H1 (cell line): ENCODE measurements at regions not wholly inside any gene's neighbourhood (a gene's known extent, or its start where the extent isn't known, plus 50 kb on each side); places are given as distances from the start of the nearest gene placed in this dataset.

Experiments
- CTCF ChIA-PET: fragments of 300-600 bp; sonication (Branson Sonifier 250); formaldehyde crosslinking; loops from one replicate; lab custom pipeline; 2021; ENCODE audit not compliant: partially characterized antibody; lab: Charles Lee
- POLR2A ChIA-PET: fragments of 300-600 bp; sonication (Branson Sonifier 250); formaldehyde crosslinking; loops from one replicate; lab custom pipeline; 2021; ENCODE audit warnings: inconsistent platforms; ENCODE audit not compliant: partially characterized antibody; lab: Charles Lee
- DNase-seq, 2 experiments: peaks; one replicate each; pipeline versions ENCODE4 v3.0.0 to v3.0.0-alpha.2; 2010 to 2022; ENCODE audit warnings: low spot score in 2 of 2, low read depth in 1 of 2, mixed read lengths in 1 of 2
- FAIRE-seq: peaks from 2 replicates; lab custom pipeline; 2011; peaks lifted over from hg19 to GRCh38; lab: Jason Lieb, UNC
- H2AFZ ChIP-seq: 2 replicates; pipeline ENCODE4 v1.8.1; 2012; ENCODE audit warnings: low read length, inconsistent platforms
- H2AK5ac ChIP-seq: 2 replicates; pipeline ENCODE4 v1.6.1; 2013; ENCODE audit warnings: low read depth, low read length
- H2BK120ac ChIP-seq: replicated peaks from 2 replicates; pipeline ENCODE3; 2013; ENCODE audit warnings: low read depth, low read length, inconsistent platforms
- H2BK12ac ChIP-seq: 2 replicates; pipeline ENCODE4 v1.6.1; 2013; ENCODE audit warnings: low read depth, low read length
- H2BK15ac ChIP-seq: 2 replicates; pipeline ENCODE4 v1.6.1; 2013; ENCODE audit warnings: low read length
- H2BK20ac ChIP-seq: 2 replicates; pipeline ENCODE4 v1.6.1; 2013; ENCODE audit warnings: low read length
- H2BK5ac ChIP-seq: 2 replicates; pipeline ENCODE4 v1.6.1; 2013; ENCODE audit warnings: low read depth, low read length
- H3K14ac ChIP-seq: 2 replicates; pipeline ENCODE4 v1.6.1; 2013; ENCODE audit warnings: inconsistent platforms; ENCODE audit not compliant: insufficient read length
- H3K18ac ChIP-seq: 2 replicates; pipeline ENCODE4 v1.6.1; 2013; ENCODE audit warnings: low read length; ENCODE audit errors: extremely low read depth
- H3K23ac ChIP-seq: 2 replicates; pipeline ENCODE4 v1.6.1; 2013; ENCODE audit warnings: inconsistent platforms; ENCODE audit not compliant: insufficient read length
- H3K23me2 ChIP-seq: 2 replicates; pipeline ENCODE4 v1.6.1; 2013; ENCODE audit warnings: low read depth, low read length
- H3K27ac ChIP-seq: 2 replicates; pipeline ENCODE4 v1.6.1; 2011; ENCODE audit warnings: low read depth, low read length, inconsistent platforms
- H3K27me3 ChIP-seq, 4 experiments: replicated peaks in 1 of 4; 1 replicate in 1 of 4; 2 replicates in 3 of 4; pipeline versions ENCODE4 v1.6.1 to v1.8.1; 2011 to 2013; ENCODE audit warnings: low read length in 3 of 4, mild to moderate bottlenecking in 3 of 4, inconsistent platforms in 2 of 4, mixed read lengths in 2 of 4, moderate library complexity in 1 of 4; ENCODE audit not compliant: control insufficient read depth in 3 of 4, insufficient read depth in 3 of 4; ENCODE audit errors: extremely low read depth in 1 of 4
- H3K36me3 ChIP-seq, 4 experiments: 2 replicates each; pipeline versions ENCODE4 v1.6.1 to v1.8.1; 2011 to 2013; ENCODE audit warnings: mild to moderate bottlenecking in 4 of 4, low read length in 3 of 4, moderate library complexity in 2 of 4, control low read depth in 1 of 4, inconsistent platforms in 1 of 4; ENCODE audit not compliant: insufficient read depth in 4 of 4, control insufficient read depth in 2 of 4
- H3K4ac ChIP-seq: replicated peaks from 2 replicates; pipeline ENCODE3; 2013; ENCODE audit warnings: low read length, low read depth, mixed read lengths, inconsistent platforms; ENCODE audit not compliant: insufficient read length
- H3K4me1 ChIP-seq, 4 experiments: replicated peaks in 1 of 4; 1 replicate in 1 of 4; 2 replicates in 3 of 4; pipeline versions ENCODE4 v1.6.1 to v1.8.1; 2011 to 2013; ENCODE audit warnings: low read length in 3 of 4, inconsistent platforms in 2 of 4, mixed read lengths in 1 of 4; ENCODE audit not compliant: insufficient read depth in 4 of 4, control insufficient read depth in 3 of 4
- H3K4me2 ChIP-seq, 2 experiments: 2 replicates each; pipeline versions ENCODE4 v1.6.1 to v1.8.1; 2011 to 2013; ENCODE audit warnings: low read depth in 2 of 2, low read length in 2 of 2, control low read depth in 1 of 2, inconsistent platforms in 1 of 2, mild to moderate bottlenecking in 1 of 2; ENCODE audit not compliant: insufficient read depth in 1 of 2
- H3K4me3 ChIP-seq, 4 experiments: fragments of 200-600, 300-600 bp in 1 of 4; sonication (generic), shearing (Covaris generic), sonication (Bioruptor Twin) in 1 of 4; 2 replicates each; pipeline versions ENCODE4 v1.5.1 to v1.8.1; 2011 to 2016; ENCODE audit warnings: low read length in 4 of 4, low read depth in 3 of 4, control low read depth in 2 of 4, inconsistent platforms in 2 of 4, mild to moderate bottlenecking in 2 of 4, mixed read lengths in 1 of 4, moderate library complexity in 1 of 4; ENCODE audit not compliant: insufficient read depth in 2 of 4; ENCODE audit errors: extremely low read depth in 1 of 4
- H3K56ac ChIP-seq: replicated peaks from 2 replicates; pipeline ENCODE3; 2013; ENCODE audit warnings: low read depth, mild to moderate bottlenecking, mixed read lengths, low read length, inconsistent platforms; ENCODE audit not compliant: insufficient read length
- H3K79me1 ChIP-seq: 2 replicates; pipeline ENCODE4 v1.6.1; 2013; ENCODE audit warnings: low read depth, low read length, control low read depth
- H3K79me2 ChIP-seq, 2 experiments: 2 replicates each; pipeline versions ENCODE4 v1.6.1 to v1.8.1; 2012 to 2013; ENCODE audit warnings: low read length in 2 of 2, mild to moderate bottlenecking in 2 of 2, inconsistent platforms in 1 of 2; ENCODE audit not compliant: insufficient read depth in 2 of 2, control insufficient read depth in 1 of 2
- H3K9ac ChIP-seq, 4 experiments: replicated peaks in 1 of 4; 1 replicate in 1 of 4; 2 replicates in 3 of 4; pipeline versions ENCODE4 v1.6.1 to v1.8.1; 2011 to 2013; ENCODE audit warnings: low read depth in 3 of 4, low read length in 3 of 4, control low read depth in 2 of 4, mild to moderate bottlenecking in 2 of 4, moderate library complexity in 2 of 4, inconsistent platforms in 1 of 4; ENCODE audit errors: extremely low read depth in 1 of 4
- H3K9me3 ChIP-seq, 2 experiments: 2 replicates each; pipeline versions ENCODE4 v1.6.1 to v1.8.1; 2012 to 2013; ENCODE audit warnings: mild to moderate bottlenecking in 2 of 2, moderate library complexity in 2 of 2, control low read depth in 1 of 2, inconsistent platforms in 1 of 2, low read depth in 1 of 2, low read length in 1 of 2, mixed read lengths in 1 of 2; ENCODE audit not compliant: insufficient read depth in 2 of 2
- H4K20me1 ChIP-seq, 2 experiments: replicated peaks in 1 of 2; 2 replicates each; pipeline versions ENCODE3 to v1.8.1; 2011 to 2013; ENCODE audit warnings: inconsistent platforms in 2 of 2, low read length in 2 of 2, mild to moderate bottlenecking in 1 of 2; ENCODE audit not compliant: insufficient read depth in 2 of 2, control insufficient read depth in 1 of 2
- H4K5ac ChIP-seq: 2 replicates; pipeline ENCODE4 v1.6.1; 2013; ENCODE audit warnings: low read length, low read depth, mixed read lengths, inconsistent platforms; ENCODE audit not compliant: insufficient read length
- H4K8ac ChIP-seq: 2 replicates; pipeline ENCODE4 v1.8.0; 2013; ENCODE audit warnings: mild to moderate bottlenecking, moderate library complexity, low read length, inconsistent platforms; ENCODE audit not compliant: insufficient read depth; ENCODE audit errors: extremely low read depth
- H4K91ac ChIP-seq: replicated peaks from 2 replicates; pipeline ENCODE3; 2013; ENCODE audit warnings: low read length, mixed read lengths, inconsistent platforms; ENCODE audit not compliant: insufficient read length
- BACH1 ChIP-seq: IDR thresholded peaks from 2 replicates; pipeline ENCODE4 v1.6.1; 2012; ENCODE audit warnings: low read length, improper control_type of control experiment
- JUND ChIP-seq: IDR thresholded peaks from 2 replicates; pipeline ENCODE4 v1.6.1; 2011; ENCODE audit warnings: mild to moderate bottlenecking, improper control_type of control experiment, low read length
- KDM4A ChIP-seq: IDR thresholded peaks from one replicate; pipeline ENCODE4 v1.7.1; 2012; ENCODE audit warnings: low read depth, mild to moderate bottlenecking, moderate library complexity, low read length, inconsistent platforms; ENCODE audit not compliant: severe bottlenecking
- MAFK ChIP-seq: IDR thresholded peaks from 2 replicates; pipeline ENCODE4 v1.6.1; 2012; ENCODE audit warnings: low read depth, mild to moderate bottlenecking, improper control_type of control experiment, low read length
- SUZ12 ChIP-seq: fragments of 200-600 bp; sonication (generic); IDR thresholded peaks from 2 replicates; pipeline ENCODE4 v1.6.1; 2012; ENCODE audit warnings: mild to moderate bottlenecking, inconsistent platforms, low read length, moderate library complexity, mixed read lengths
- WGBS, 2 experiments: shearing (Covaris generic) in 1 of 2; methylation state at CpG; one replicate each; pipeline versions ENCODE4 v1.1.6 to v1.1.7; 2013 to 2015; ENCODE audit warnings: low lambda C conversion rate in 2 of 2, mixed read lengths in 2 of 2, inconsistent platforms in 1 of 2, low coverage in 1 of 2, missing lambda C conversion rate in 1 of 2; ENCODE audit not compliant: insufficient replicate concordance in 2 of 2, insufficient coverage in 1 of 2, insufficient read length in 1 of 2; ENCODE audit errors: extremely low coverage in 1 of 2, missing lambda C conversion rate in 1 of 2; 5-methylcytosine and 5-hydroxymethylcytosine counted together
- TF ChIP-seq, protein P1 (sequence below): IDR thresholded peaks from 2 replicates; pipeline ENCODE4 v1.6.1; 2011; ENCODE audit warnings: low read depth, mild to moderate bottlenecking, low read length; ENCODE audit not compliant: insufficient read depth
- TF ChIP-seq, protein P2 (sequence below): IDR thresholded peaks from 2 replicates; pipeline ENCODE4 v1.6.1; 2011; ENCODE audit warnings: low read length, improper control_type of control experiment

DNA sequence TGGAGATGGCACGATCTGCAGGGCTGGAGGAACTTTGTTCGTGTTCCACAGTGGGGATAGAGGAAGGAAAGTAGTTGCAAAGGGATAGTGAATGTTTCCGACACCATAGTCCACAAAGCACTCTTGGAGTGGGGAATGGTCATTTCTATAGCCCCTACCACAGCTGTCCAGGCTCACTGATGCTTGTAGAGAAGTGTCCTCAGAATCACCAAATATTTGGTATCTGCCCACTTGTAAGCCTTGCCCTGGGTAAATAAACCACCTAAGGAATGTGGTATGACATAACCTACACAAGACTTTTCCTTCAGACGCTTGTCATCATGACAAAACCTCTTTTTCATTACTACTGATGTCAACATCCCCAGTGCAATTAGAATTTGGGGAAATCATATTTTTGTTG lies 686.5 kb upstream of the ARGLU1 start:
- no peaks in the 10 kb centered on the region for H4K20me1 ChIP-seq
- H3K4ac ChIP-seq: peak overlapping the region; percentile 49
- ChIA-PET CTCF (interaction anchor here (1.3 to 1.8 kb wide), 2 partner anchors 20 to 51 kb away, joined by 3 to 6 read pairs; no protein-coding TSS in a partner anchor), POLR2A (no interaction called here)
- H3K18ac ChIP-seq: no peak overlapping the region
- no peak overlapping the region for H3K4me2 ChIP-seq
- H2BK20ac ChIP-seq: no peak overlapping the region
- TF ChIP-seq, protein P1, sequence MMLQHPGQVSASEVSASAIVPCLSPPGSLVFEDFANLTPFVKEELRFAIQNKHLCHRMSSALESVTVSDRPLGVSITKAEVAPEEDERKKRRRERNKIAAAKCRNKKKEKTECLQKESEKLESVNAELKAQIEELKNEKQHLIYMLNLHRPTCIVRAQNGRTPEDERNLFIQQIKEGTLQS: no peak
- TF ChIP-seq, protein P2, sequence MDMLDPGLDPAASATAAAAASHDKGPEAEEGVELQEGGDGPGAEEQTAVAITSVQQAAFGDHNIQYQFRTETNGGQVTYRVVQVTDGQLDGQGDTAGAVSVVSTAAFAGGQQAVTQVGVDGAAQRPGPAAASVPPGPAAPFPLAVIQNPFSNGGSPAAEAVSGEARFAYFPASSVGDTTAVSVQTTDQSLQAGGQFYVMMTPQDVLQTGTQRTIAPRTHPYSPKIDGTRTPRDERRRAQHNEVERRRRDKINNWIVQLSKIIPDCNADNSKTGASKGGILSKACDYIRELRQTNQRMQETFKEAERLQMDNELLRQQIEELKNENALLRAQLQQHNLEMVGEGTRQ: no peak
- TF ChIP-seq SUZ12 (no peak), KDM4A (no peak), JUND (no peak), BACH1 (no peak), MAFK (no peak)
- no peak overlapping the region for H2BK5ac ChIP-seq
- H2AK5ac ChIP-seq: no peak overlapping the region
- H3K79me2 ChIP-seq: no peaks in the 10 kb centered on the region
- H3K14ac ChIP-seq: no peak overlapping the region
- H3K79me1 ChIP-seq: no peaks in the 10 kb centered on the region
- no peak overlapping the region for H3K4me3 ChIP-seq
- H3K23me2 ChIP-seq: no peaks in the 10 kb centered on the region
- no peak overlapping the region for H4K5ac ChIP-seq
- H3K27me3 ChIP-seq: no peaks in the 10 kb centered on the region
- no peak overlapping the region for H3K23ac ChIP-seq
- no peaks in the 10 kb centered on the region for H3K36me3 ChIP-seq
- no peak overlapping the region for H3K9ac ChIP-seq
- H2AFZ ChIP-seq: no peak overlapping the region
- WGBS, 2 experiments: 90% methylated on average over 4 of the region's 4 CpGs; no CpG with 5 or more reads in 1 of the 2 experiments
- no peaks in the 10 kb centered on the region for H3K9me3 ChIP-seq
- H2BK120ac ChIP-seq: no peak overlapping the region
- no peak overlapping the region for H2BK15ac ChIP-seq
- H3K27ac ChIP-seq: no peak overlapping the region
- FAIRE-seq: no peak
- H2BK12ac ChIP-seq: no peak overlapping the region
- H3K56ac ChIP-seq: no peak overlapping the region
- no peak overlapping the region for H4K8ac ChIP-seq
- peaks cover 0 to 3% (median 0%) of the 10 kb centered on the region in 4 experiments; a peak in 2 of 7 replicates for H3K4me1 ChIP-seq
- no peak for DNase-seq
- H4K91ac ChIP-seq: no peak overlapping the region
